HepG2 (cell line): ENCODE measurements at regions not wholly inside any gene's neighbourhood (a gene's known extent, or its start where the extent isn't known, plus 50 kb on each side); places are given as distances from the start of the nearest gene placed in this dataset.
A peak's percentile ranks its signal among the peaks of the same experiment; 100 is the strongest.

ENCODE experiments used
- ATAC-seq: fragments of 200-7000 bp; cut with Tn5 transposase; 3 replicates; pipeline ENCODE4 v1.9.1; 2020; ENCODE audit warnings: mild to moderate bottlenecking, moderate library complexity
- BruUV-seq: library from RNA; stranded (reverse); fragments of 400-500 nt; replicated peaks from 2 replicates; lab custom pipeline; 2021; lab: Mats Ljungman, UMichigan
- CTCF ChIA-PET: fragments of 300-600 bp; formaldehyde crosslinking; extraction: SDS; loops from one replicate; lab custom pipeline; 2021; ENCODE audit warnings: low total read pairs, inconsistent platforms, low intra/inter-chr PET ratio; lab: Yijun Ruan, JAX
- POLR2A ChIA-PET: fragments of 350-600 bp; sonication (Branson Sonifier 250); formaldehyde crosslinking; loops from one replicate; lab custom pipeline; 2020; ENCODE audit warnings: antibody characterized with exemption, inconsistent platforms; lab: Yijun Ruan, JAX
- DNase-seq: peaks from one replicate; pipeline ENCODE4 v3.0.0-alpha.2; 2015; ENCODE audit warnings: low spot score
- FAIRE-seq: peaks from 3 replicates; lab custom pipeline; 2011; peaks lifted over from hg19 to GRCh38; lab: Jason Lieb, UNC
- H2AFZ ChIP-seq: one replicate; pipeline ENCODE4 v1.6.1; 2011; ENCODE audit warnings: low read length, inconsistent platforms
- H3K27ac ChIP-seq: fragments of 300-600 bp; 3 replicates; pipeline ENCODE4 v1.8.0; 2011; ENCODE audit warnings: mixed run types, mild to moderate bottlenecking, mixed read lengths, low read length, inconsistent platforms; ENCODE audit not compliant: insufficient read depth; ENCODE audit errors: extremely low read length
- H3K27me3 ChIP-seq, 2 experiments: fragments of 200-600 bp in 1 of 2; 2 replicates in 1 of 2; 3 replicates in 1 of 2; pipeline versions ENCODE4 v1.6.0 to v1.8.0; 2011; ENCODE audit warnings: low read length in 2 of 2, mild to moderate bottlenecking in 2 of 2, moderate library complexity in 2 of 2, inconsistent platforms in 1 of 2; ENCODE audit not compliant: insufficient read depth in 2 of 2, control insufficient read depth in 1 of 2
- H3K36me3 ChIP-seq, 2 experiments: fragments of 200-600 bp in 1 of 2; replicated peaks in 1 of 2; 2 replicates in 1 of 2; 3 replicates in 1 of 2; pipeline versions ENCODE4 v1.5.1 to v1.8.0; 2011; ENCODE audit warnings: low read length in 2 of 2, inconsistent platforms in 1 of 2; ENCODE audit not compliant: insufficient read depth in 2 of 2, control insufficient read depth in 1 of 2
- H3K4me1 ChIP-seq: 2 replicates; pipeline ENCODE4 v1.5.1; 2012; ENCODE audit warnings: low read length, inconsistent platforms; ENCODE audit not compliant: insufficient read depth
- H3K4me2 ChIP-seq: 2 replicates; pipeline ENCODE4 v1.6.0; 2011; ENCODE audit warnings: low read depth, low read length, inconsistent platforms
- H3K4me3 ChIP-seq, 3 experiments: fragments of 200-600 bp in 1 of 3; sonication (generic), shearing (Covaris generic) in 1 of 3; replicated peaks in 1 of 3; 2 replicates each; pipeline ENCODE4 v1.5.1; 2011 to 2016; ENCODE audit warnings: low read length in 3 of 3, inconsistent platforms in 2 of 3, low read depth in 2 of 3, mild to moderate bottlenecking in 2 of 3, control low read depth in 1 of 3, mixed read lengths in 1 of 3; ENCODE audit not compliant: insufficient read depth in 1 of 3
- H3K79me2 ChIP-seq: one replicate; pipeline ENCODE4 v1.6.1; 2011; ENCODE audit warnings: low read length, inconsistent platforms; ENCODE audit not compliant: insufficient read depth
- H3K9ac ChIP-seq: 2 replicates; pipeline ENCODE4 v1.6.0; 2011; ENCODE audit warnings: mild to moderate bottlenecking, low read depth, low read length, inconsistent platforms; ENCODE audit not compliant: insufficient read depth
- H3K9me3 ChIP-seq: 2 replicates; pipeline ENCODE4 v1.5.1; 2012; ENCODE audit warnings: mild to moderate bottlenecking, low read length
- H4K20me1 ChIP-seq: 2 replicates; pipeline ENCODE4 v1.6.0; 2011; ENCODE audit warnings: inconsistent platforms, mild to moderate bottlenecking, low read length, moderate library complexity; ENCODE audit not compliant: insufficient read depth
- ETV5 ChIP-seq: IDR thresholded peaks from 2 replicates; pipeline ENCODE4 v1.6.1; 2018; ENCODE audit warnings: missing biosample characterization, missing genetic modification reagents, inconsistent platforms, borderline replicate concordance
- MAFF ChIP-seq: IDR thresholded peaks from 2 replicates; pipeline ENCODE4 v1.6.1; 2011; ENCODE audit warnings: low read depth, low read length, improper control_type of control experiment
- MAFK ChIP-seq, 2 experiments: IDR thresholded peaks in 1 of 2; conservative IDR thresholded peaks in 1 of 2; 2 replicates each; pipeline ENCODE4 v1.6.1; 2011; ENCODE audit warnings: improper control_type of control experiment in 2 of 2, low read length in 2 of 2
- SNRNP70 ChIP-seq: fragments of 200-400 bp; formaldehyde crosslinking; IDR thresholded peaks from 2 replicates; pipeline ENCODE4 v1.6.1; 2017; ENCODE audit warnings: mild to moderate bottlenecking, low read depth, low read length, moderate library complexity
- TEAD2 ChIP-seq: sonication (generic); formaldehyde crosslinking; IDR thresholded peaks from 2 replicates; pipeline ENCODE4 v1.9.0; 2021; ENCODE audit warnings: missing genetic modification reagents
- ZKSCAN1 ChIP-seq: fragments of 150-350 bp; IDR thresholded peaks from 2 replicates; pipeline ENCODE4 v1.6.1; 2014; ENCODE audit warnings: low read length
- ZNF329 ChIP-seq: sonication (generic); formaldehyde crosslinking; IDR thresholded peaks from 2 replicates; pipeline ENCODE4 v1.9.0; 2021; ENCODE audit warnings: low read depth, mild to moderate bottlenecking, missing genetic modification reagents
- ZNF431 ChIP-seq: sonication (generic); formaldehyde crosslinking; IDR thresholded peaks from 2 replicates; pipeline ENCODE4 v1.9.0; 2022; ENCODE audit warnings: missing genetic modification reagents, low read depth, mild to moderate bottlenecking, borderline replicate concordance
- WGBS: methylation state at CpG from one replicate; pipeline ENCODE4 v1.1.6; 2017; ENCODE audit warnings: low lambda C conversion rate; 5-methylcytosine and 5-hydroxymethylcytosine counted together
- in situ Hi-C: cut with HindIII; loops from 2 replicates; pipeline ENCODE4 v1.10.0; 2017; ENCODE audit warnings: low pct_unique_long_range_greater_than_20kb; ENCODE audit not compliant: extremely low pct_ligation_motif_present
- intact Hi-C: fragments of 100-400 bp; cut with micrococcal nuclease; formaldehyde crosslinking; loops from one replicate; pipeline ENCODE4 v1.10.0; 2022; ENCODE audit not compliant: unreplicated experiment
- TF ChIP-seq, protein P1 (sequence below): sonication (generic); formaldehyde crosslinking; IDR thresholded peaks from 2 replicates; pipeline ENCODE4 v1.8.1; 2023; ENCODE audit warnings: mild to moderate bottlenecking, missing genetic modification reagents
- TF ChIP-seq, protein P2 (sequence below): sonication (generic); formaldehyde crosslinking; IDR thresholded peaks from 2 replicates; pipeline ENCODE4 v1.9.0; 2022; ENCODE audit warnings: missing genetic modification reagents, mild to moderate bottlenecking, borderline replicate concordance
- TF ChIP-seq, protein P3 (sequence below): IDR thresholded peaks from 2 replicates; pipeline ENCODE4 v1.6.1; 2016; ENCODE audit warnings: low read depth
- TF ChIP-seq, protein P4 (sequence below): sonication (generic); formaldehyde crosslinking; conservative IDR thresholded peaks from 2 replicates; pipeline ENCODE4 v1.8.0; 2022; ENCODE audit warnings: mild to moderate bottlenecking, moderate library complexity, missing genetic modification reagents

DNA sequence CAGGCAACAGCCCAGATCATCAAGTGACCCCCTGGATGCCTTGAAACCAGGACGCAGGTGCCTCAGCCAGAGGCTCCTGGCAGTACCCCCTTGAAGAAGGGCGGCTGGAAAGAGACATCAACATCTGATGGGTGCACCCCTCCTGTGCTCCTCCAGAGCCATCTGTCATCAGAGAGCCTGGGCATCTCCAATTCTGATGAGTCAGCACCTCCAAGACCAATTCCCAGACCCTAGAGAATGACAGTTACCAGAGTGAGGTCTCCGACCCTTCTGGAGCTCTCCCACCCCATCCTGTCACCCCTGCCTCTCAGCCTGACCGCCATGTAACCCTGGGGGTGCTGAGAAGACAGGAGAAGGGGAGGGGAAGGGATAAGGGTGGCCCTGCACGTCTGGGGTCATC, 433.7 kb downstream of the SOX9 start:
- peaks cover 9% of the 10 kb centered on the region for H3K4me1 ChIP-seq
- no peak for ATAC-seq
- H3K27me3 ChIP-seq = no peaks in the 10 kb centered on the region
- no peak overlapping the region for H3K27ac ChIP-seq
- CTCF ChIA-PET = no interaction called here
- H3K9ac ChIP-seq = no peak overlapping the region
- no peak overlapping the region for H3K4me3 ChIP-seq
- no peak overlapping the region for H3K4me2 ChIP-seq
- intact Hi-C loops = no loop called here
- no peak overlapping the region for H2AFZ ChIP-seq
- no peaks in the 10 kb centered on the region for H3K9me3 ChIP-seq
- no peak for FAIRE-seq
- in situ Hi-C loops = loop anchor here (25.0 kb wide), 1 partner anchor 383 kb away; no protein-coding TSS in a partner anchor
- 95% methylated on average over 5 of the region's 5 CpGs for WGBS
- H3K79me2 ChIP-seq = peaks cover 84% of the 10 kb centered on the region
- H4K20me1 ChIP-seq = peaks cover 34% of the 10 kb centered on the region
- POLR2A ChIA-PET = no interaction called here
- TF ChIP-seq MAFK (conservative IDR thresholded peaks at IDR 0.05 in 1 of 2, IDR thresholded peaks at IDR 0.05 in 1 of 2; ENCODE audit: low read length in 2 of 2) (peak; percentile 99), TEAD2 (no peak), MAFF (peak; percentile 99)
- TF ChIP-seq, protein P1, sequence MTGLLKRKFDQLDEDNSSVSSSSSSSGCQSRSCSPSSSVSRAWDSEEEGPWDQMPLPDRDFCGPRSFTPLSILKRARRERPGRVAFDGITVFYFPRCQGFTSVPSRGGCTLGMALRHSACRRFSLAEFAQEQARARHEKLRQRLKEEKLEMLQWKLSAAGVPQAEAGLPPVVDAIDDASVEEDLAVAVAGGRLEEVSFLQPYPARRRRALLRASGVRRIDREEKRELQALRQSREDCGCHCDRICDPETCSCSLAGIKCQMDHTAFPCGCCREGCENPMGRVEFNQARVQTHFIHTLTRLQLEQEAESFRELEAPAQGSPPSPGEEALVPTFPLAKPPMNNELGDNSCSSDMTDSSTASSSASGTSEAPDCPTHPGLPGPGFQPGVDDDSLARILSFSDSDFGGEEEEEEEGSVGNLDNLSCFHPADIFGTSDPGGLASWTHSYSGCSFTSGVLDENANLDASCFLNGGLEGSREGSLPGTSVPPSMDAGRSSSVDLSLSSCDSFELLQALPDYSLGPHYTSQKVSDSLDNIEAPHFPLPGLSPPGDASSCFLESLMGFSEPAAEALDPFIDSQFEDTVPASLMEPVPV (CRISPR knock-in tag) = no peak
- no TSS peak for BruUV-seq
- DNase-seq = no peak
- H3K36me3 ChIP-seq = peaks cover 0 to 1% of the 10 kb centered on the region in 2 experiments; a peak in 2 of 5 replicates

DNA sequence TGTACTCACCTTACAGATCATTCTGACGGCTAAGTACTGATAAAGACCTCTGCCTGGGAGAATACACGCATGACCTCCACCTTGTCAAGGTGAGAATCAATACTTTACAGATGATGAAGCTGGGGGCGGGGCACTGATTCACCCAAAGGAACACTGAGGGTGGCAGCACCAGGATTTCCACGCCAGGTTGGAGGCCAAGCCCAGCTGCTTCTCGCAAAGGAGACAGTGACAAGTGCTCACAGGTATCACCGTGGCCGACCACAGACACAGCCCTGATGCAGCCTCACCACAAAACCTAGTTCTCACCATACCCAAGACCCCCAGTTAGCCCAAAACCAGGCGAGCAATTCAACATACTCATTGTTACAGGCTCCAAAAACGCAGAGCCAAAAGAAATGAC, 434.2 kb downstream of the SOX9 start:
- 93% methylated on average over 9 of the region's 9 CpGs for WGBS
- Histone ChIP-seq H3K4me3 (no peak overlapping the region), H2AFZ (no peak overlapping the region), H3K36me3 (peaks cover 0 to under 1% of the 10 kb centered on the region in 2 experiments; a peak in 2 of 5 replicates), H4K20me1 (peaks cover 39% of the 10 kb centered on the region), H3K4me2 (no peak overlapping the region), H3K4me1 (peaks cover 9% of the 10 kb centered on the region), H3K9me3 (no peaks in the 10 kb centered on the region), H3K9ac (no peak overlapping the region), H3K27ac (no peak overlapping the region), H3K27me3 (no peaks in the 10 kb centered on the region), H3K79me2 (peaks cover 84% of the 10 kb centered on the region)
- ChIA-PET CTCF (no interaction called here), POLR2A (no interaction called here)
- DNase-seq = no peak
- ATAC-seq = no peak
- BruUV-seq = no TSS peak
- in situ Hi-C loops = loop anchor here (25.0 kb wide), 1 partner anchor 382 kb away; no protein-coding TSS in a partner anchor
- intact Hi-C loops = loop anchor here (5.0 kb wide), 1 partner anchor 427 kb away; no protein-coding TSS in a partner anchor
- no peak for FAIRE-seq
- TF ChIP-seq, protein P2, sequence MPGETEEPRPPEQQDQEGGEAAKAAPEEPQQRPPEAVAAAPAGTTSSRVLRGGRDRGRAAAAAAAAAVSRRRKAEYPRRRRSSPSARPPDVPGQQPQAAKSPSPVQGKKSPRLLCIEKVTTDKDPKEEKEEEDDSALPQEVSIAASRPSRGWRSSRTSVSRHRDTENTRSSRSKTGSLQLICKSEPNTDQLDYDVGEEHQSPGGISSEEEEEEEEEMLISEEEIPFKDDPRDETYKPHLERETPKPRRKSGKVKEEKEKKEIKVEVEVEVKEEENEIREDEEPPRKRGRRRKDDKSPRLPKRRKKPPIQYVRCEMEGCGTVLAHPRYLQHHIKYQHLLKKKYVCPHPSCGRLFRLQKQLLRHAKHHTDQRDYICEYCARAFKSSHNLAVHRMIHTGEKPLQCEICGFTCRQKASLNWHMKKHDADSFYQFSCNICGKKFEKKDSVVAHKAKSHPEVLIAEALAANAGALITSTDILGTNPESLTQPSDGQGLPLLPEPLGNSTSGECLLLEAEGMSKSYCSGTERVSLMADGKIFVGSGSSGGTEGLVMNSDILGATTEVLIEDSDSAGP (CRISPR knock-in tag) = no peak
- TF ChIP-seq, protein P3, sequence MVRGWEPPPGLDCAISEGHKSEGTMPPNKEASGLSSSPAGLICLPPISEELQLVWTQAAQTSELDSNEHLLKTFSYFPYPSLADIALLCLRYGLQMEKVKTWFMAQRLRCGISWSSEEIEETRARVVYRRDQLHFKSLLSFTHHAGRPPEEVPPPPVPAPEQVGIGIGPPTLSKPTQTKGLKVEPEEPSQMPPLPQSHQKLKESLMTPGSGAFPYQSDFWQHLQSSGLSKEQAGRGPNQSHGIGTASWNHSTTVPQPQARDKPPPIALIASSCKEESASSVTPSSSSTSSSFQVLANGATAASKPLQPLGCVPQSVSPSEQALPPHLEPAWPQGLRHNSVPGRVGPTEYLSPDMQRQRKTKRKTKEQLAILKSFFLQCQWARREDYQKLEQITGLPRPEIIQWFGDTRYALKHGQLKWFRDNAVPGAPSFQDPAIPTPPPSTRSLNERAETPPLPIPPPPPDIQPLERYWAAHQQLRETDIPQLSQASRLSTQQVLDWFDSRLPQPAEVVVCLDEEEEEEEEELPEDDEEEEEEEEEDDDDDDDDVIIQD (CRISPR knock-in tag) = no peak
- TF ChIP-seq ZKSCAN1 (no peak), ETV5 (CRISPR knock-in tag) (no peak), SNRNP70 (no peak), ZNF431 (CRISPR knock-in tag) (no peak), ZNF329 (CRISPR knock-in tag) (no peak)
- TF ChIP-seq, protein P4, sequence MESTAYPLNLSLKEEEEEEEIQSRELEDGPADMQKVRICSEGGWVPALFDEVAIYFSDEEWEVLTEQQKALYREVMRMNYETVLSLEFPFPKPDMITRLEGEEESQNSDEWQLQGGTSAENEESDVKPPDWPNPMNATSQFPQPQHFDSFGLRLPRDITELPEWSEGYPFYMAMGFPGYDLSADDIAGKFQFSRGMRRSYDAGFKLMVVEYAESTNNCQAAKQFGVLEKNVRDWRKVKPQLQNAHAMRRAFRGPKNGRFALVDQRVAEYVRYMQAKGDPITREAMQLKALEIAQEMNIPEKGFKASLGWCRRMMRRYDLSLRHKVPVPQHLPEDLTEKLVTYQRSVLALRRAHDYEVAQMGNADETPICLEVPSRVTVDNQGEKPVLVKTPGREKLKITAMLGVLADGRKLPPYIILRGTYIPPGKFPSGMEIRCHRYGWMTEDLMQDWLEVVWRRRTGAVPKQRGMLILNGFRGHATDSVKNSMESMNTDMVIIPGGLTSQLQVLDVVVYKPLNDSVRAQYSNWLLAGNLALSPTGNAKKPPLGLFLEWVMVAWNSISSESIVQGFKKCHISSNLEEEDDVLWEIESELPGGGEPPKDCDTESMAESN (CRISPR knock-in tag) = no peak
